PC-3 (cell line): ENCODE measurements at regions not wholly inside any gene's neighbourhood (a gene's known extent, or its start where the extent isn't known, plus 50 kb on each side); places are given as distances from the start of the nearest gene placed in this dataset.

ENCODE experiments used
- EZH2 ChIP-seq: fragments of 300-600 bp; sonication (generic); IDR thresholded peaks from one replicate; pipeline ENCODE4 v1.6.1; 2017; ENCODE audit warnings: antibody characterized with exemption, mild to moderate bottlenecking, low read length; ENCODE audit not compliant: unreplicated experiment
- EZH2phosphoT487 ChIP-seq: fragments of 300-600 bp; sonication (generic); IDR thresholded peaks from 2 replicates; pipeline ENCODE4 v1.6.1; 2018; ENCODE audit warnings: mild to moderate bottlenecking, antibody characterized with exemption, low read length, borderline replicate concordance
- TF ChIP-seq, protein P1 (sequence below): fragments of 300-600 bp; sonication (generic); conservative IDR thresholded peaks from 2 replicates; pipeline ENCODE4 v1.5.1; 2017; ENCODE audit warnings: antibody characterized with exemption, low read depth, mild to moderate bottlenecking, low read length

DNA sequence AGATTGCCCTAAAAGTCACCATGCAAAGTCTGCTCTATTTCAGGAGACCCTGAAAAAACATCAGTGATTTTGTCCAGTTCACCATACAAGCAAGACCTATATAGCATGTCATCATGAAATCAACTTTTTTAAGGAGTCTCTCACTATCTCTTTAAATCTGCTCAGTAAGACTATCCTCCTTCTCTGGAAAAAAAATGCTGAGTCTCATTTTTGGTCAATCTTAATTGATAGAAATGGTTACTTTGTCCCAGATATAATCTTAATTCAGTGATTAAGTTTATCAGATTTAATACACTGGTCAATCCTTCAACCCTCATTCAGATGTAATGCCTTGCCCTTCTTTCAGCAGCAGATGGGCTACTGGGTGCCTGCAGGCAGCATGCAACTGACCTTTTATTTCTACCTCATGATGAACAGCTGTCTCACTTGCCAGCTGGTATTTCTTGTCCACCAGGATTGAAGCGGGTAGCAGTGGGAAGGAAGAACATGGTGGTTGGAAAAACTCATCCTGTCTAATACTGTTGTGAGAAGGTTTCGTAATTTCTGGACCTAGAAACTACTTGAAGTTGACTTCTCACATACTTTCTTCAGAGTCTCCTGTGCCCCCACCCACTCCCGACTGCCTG lies 375.3 kb downstream of the DNAH5 start:
- TF ChIP-seq, protein P1, sequence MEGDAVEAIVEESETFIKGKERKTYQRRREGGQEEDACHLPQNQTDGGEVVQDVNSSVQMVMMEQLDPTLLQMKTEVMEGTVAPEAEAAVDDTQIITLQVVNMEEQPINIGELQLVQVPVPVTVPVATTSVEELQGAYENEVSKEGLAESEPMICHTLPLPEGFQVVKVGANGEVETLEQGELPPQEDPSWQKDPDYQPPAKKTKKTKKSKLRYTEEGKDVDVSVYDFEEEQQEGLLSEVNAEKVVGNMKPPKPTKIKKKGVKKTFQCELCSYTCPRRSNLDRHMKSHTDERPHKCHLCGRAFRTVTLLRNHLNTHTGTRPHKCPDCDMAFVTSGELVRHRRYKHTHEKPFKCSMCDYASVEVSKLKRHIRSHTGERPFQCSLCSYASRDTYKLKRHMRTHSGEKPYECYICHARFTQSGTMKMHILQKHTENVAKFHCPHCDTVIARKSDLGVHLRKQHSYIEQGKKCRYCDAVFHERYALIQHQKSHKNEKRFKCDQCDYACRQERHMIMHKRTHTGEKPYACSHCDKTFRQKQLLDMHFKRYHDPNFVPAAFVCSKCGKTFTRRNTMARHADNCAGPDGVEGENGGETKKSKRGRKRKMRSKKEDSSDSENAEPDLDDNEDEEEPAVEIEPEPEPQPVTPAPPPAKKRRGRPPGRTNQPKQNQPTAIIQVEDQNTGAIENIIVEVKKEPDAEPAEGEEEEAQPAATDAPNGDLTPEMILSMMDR: no peak
- TF ChIP-seq EZH2phosphoT487: no peak
- no peak for TF ChIP-seq EZH2
